Activated CD4-positive, alpha-beta T cell treated with anti-CD3 and anti-CD28 coated beads, Interleukin-2, Interleukin-4, amounts not matched to agents 100 ng/mL and 50 ng/mL, durations not matched to agents 16 hours and 8 hours (primary cell): ENCODE measurements at regions not wholly inside any gene's neighbourhood (a gene's known extent, or its start where the extent isn't known, plus 50 kb on each side); places are given as distances from the start of the nearest gene placed in this dataset.
"Not testable (repeated sequence)": the region's sequence is repeated elsewhere in the genome, so short reads cannot be mapped to it uniquely, and the experiment has no call there.

Experiments
- DNase-seq: peaks from one replicate; pipeline ENCODE4 v3.0.0-alpha.2; 2020; ENCODE audit warnings: low spot score

DNA sequence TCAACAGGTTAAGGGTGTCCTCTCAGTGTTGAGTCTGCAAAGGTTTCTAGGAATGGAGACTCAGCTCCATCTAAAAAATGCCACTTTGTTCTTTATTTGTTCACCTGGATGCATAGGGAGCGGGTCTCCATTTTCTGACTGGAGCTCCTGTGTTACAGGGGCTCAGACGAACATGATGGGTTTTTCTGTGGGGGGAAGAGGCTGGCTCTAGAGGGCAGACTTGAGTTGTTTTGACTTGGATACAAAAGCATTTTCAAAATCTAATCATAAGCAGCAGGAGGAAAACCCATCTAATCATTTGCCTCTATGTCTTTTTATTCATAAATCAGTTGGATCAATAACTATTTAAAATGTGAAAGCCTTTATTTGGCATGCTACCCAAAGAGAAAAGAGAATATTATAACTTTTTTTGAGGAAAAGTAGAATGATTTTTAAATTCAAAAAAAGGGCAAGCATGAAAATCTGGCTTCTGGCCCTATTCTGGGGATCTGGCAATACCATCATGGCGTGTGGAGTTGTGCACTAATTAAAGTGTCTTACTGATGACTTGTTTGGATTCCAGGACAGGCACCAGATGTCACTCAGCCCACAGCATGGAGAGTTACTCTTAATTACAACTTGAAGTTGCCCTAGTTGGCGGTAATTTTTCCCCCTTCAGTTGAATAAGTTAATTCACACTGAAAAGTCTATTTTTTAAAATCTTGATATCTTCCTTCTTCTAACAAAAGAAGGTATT is 594.9 kb downstream of the REEP3 start:
- no peak for DNase-seq

GRCh38 chr10:64116707-64117106 is 595.5 kb downstream of the REEP3 start:
- DNase-seq: no peak

DNA sequence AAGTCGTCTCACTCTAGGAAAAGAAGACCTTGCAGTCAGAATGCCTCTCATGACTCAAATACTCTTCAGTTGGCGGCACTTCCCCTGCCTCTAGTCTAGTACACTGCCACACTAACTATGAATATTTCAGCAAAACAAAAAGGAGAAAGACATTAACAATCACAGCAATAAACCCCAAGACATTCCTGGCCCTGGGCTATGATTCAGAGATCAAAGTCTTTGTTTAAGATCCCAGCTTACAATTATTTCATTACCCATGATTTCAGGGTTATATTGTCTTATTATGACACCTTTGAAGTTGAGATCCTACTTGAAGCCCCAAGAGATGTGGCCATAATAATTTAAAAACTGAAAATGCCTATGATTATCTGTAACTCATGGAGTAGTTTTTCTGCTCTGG is 597.5 kb downstream of the REEP3 start:
- DNase-seq: no peak

DNA sequence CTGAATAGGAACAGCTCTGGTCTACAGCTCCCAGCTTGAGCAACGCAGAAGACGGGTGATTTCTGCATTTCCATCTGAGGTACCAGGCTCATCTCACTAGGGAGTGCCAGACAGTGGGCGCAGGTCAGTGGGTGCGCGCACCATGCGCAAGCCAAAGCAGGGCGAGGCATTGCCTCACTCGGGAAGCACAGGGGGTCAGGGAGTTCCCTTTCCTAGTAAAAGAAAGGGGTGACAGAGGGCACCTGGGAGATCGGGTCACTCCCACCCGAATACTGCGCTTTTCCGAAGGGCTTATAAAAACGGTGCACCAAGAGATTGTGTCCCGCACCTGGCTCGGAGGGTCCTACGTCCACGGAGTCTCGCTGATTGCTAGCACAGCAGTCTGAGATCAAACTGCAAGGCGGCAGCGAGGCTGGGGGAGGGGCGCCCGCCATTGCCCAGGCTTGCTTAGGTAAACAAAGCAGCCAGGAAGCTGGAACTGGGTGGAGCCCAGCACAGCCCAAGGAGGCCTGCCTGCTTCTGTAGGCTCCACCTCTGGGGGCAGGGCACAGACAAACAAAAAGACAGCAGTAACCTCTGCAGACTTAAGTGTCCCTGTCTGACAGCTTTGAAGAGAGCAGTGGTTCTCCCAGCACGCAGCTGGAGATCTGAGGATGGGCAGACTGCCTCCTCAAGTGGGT is 599.2 kb downstream of the REEP3 start:
- not testable (repeated sequence) for DNase-seq

DNA sequence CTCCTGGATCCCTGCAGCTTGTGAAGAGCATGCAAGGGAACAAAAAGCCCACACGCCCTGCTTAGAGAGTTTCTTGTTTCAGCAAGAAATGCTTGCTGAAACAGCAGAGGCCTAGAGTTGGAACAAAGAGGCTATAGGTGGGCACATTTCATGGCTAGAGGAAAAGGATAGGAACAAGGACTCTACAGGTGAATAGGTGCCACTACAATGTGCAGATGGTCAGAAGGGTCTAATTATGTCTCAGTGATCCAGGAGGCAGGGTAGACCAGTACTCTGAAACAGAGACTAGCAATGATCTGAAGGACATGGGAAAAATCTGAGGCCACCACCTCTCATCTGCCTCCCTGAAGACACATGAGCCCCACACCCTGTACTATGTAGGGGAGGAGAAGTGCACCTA is 609.0 kb downstream of the REEP3 start:
- no peak for DNase-seq

DNA sequence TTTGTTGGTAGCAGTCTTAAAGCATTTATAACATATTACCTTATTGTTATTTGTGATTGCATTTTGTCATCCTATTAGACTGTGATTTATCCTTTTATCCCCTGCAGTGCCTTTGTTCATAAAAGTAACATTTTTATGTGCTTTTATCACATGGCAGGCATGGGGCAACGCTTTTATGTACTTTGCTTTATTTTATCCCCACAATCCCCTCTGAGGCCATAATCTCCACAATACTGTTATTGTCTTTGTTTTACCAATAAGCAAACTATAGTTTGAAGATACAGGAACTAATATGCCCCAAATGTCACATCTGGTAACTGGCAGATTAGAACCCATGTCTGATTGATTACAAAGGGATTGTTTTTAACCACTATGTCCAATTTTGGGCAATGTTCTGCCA is 613.5 kb downstream of the REEP3 start:
- DNase-seq: no peak

GRCh38 chr10:64142395-64142794 is 621.2 kb downstream of the REEP3 start:
- no peak for DNase-seq

DNA sequence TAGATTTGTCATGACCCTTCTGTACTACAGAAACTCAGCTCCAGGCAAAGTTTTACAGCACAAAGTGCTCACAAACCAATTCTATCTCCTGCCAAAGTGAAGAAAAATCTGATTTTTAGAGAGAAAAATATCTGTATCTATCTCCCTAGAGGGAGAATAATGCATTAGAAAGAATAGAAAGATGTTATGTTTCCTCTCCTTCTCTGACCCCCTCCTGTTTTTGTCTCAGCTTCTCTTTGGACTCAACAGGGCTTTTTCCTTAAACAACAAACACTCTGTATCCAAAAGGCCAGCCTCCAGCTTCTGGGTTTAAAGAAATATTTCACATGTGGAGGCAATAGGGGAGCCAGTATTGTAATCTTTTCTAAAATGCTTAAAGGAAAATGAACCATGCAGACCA is 627.4 kb downstream of the REEP3 start:
- no peak for DNase-seq

GRCh38 chr10:64156166-64156565 is 635.0 kb downstream of the REEP3 start:
- no peak for DNase-seq

GRCh38 chr10:64158551-64158950 is 637.4 kb downstream of the REEP3 start:
- DNase-seq: no peak

- no peak for DNase-seq
Measured at GRCh38 chr10:64159910-64160872, 639.0 kb downstream of the REEP3 start.

- no peak for DNase-seq
Measured at GRCh38 chr10:64170791-64171190, 649.6 kb downstream of the REEP3 start.

GRCh38 chr10:64173826-64174225 is 652.6 kb downstream of the REEP3 start:
- DNase-seq: no peak

DNA sequence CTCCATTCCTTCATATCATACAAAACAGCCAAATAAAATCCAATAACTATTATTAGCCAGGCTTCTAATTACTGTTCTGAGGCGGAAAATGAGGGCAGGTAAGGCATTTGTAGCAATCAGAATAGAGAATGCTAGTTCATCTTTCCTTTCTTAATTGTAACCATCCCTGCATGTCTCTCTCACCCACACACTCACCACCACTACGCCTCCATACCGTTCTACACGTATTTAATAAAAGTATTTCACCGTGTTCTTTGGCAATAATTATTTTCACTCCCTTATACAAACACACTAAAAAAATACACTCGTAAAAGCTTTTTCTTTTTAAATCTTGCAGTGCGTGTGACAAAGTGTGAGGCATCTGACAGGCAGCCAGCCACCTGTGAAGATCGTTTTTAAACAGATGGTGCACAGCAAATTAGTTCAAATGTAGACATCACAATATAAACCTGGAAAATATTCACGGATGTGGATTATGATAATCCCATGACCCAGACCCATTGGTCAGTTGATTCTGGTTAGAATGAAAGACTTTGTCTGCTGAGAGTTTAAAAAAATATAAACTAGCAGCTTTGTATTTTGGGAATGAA is 653.6 kb downstream of the REEP3 start:
- no peak for DNase-seq

DNA sequence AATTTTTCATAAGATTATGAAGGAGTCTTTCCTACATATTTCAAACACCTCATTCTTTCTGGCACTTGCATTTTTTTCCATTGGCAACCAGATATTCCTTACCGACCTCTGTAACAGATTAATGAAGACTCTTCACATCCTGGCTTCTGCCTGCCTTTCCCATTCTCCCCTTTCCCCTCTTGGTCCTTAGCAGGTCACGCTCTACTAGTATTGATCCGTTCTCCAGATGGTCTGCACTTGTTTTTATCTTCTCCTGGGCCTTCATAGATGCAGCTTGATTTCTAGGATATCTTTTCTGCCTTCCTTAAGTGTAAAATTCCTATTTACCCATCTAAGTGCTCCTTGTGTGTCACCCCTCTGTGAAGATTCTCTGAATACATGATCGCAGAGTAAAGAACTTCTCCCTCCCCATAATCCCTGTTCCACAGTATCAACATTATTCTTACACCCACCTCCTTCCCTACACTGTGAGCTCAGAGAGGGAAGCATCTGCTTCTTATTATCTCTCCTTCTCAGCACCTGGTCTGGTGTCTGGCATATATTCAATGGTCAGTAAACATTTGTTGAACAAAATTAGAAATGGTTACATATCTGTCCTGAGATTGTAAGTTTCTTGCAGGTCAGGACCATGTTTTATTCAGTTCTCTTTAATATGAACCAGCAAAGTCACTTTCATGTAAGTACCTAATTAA is 654.2 kb downstream of the REEP3 start:
- no peak for DNase-seq

GRCh38 chr10:64182671-64183070 is 661.5 kb downstream of the REEP3 start:
- no peak for DNase-seq

- no peak for DNase-seq
Measured at GRCh38 chr10:64191286-64191685, 670.1 kb downstream of the REEP3 start.

GRCh38 chr10:64196638-64197315 is 675.6 kb downstream of the REEP3 start:
- no peak for DNase-seq

- DNase-seq: no peak
Measured at GRCh38 chr10:64201936-64202335, 680.7 kb downstream of the REEP3 start.

DNA sequence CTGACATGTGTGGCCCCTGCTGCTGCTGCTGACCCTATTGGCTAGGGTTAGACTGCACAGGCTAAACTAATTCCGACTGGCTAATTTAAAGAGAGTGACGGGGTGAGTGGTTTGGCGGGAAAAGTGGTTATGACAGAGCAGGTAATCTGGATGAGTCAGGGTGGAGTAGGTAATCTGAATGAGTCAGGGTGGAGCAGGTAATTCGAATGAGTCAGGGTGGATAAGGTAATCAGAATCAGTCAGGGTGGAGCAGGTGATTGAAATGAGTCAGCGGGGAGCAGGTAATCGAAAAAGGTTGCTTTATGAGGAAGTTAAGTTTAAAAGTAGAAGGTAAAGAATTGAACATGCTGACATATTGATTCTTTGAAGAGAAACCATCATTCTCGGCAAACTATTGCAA is 683.3 kb downstream of the REEP3 start:
- DNase-seq: not testable (repeated sequence)

DNA sequence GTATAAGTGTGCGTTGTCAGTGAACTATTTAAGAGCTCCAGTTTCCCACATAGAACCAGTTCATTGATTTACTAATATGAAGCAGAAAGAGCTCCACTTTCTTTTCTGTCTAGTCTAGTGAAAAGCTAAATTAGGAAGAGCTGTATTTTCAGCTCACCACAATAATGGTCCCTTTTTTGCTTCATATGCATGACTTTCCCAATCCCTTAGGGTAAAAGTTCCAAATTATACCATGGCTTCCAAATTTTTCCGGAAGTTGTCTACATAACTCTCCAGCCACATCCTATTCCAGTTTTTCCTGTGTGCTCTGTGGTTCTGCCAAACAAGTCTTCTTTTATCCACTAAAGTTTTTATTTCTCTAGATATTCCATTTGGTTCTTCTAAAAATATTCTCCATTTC is 685.2 kb downstream of the REEP3 start:
- no peak for DNase-seq
